ENCODE measurements at regions not wholly inside any gene's neighbourhood (a gene's known extent, or its start where the extent isn't known, plus 50 kb on each side); places are given as distances from the start of the nearest gene placed in this dataset.
"Not testable (repeated sequence)": the region's sequence is repeated elsewhere in the genome, so short reads cannot be mapped to it uniquely, and the experiment has no call there.

- Histone ChIP-seq H3K4me1 (ENCODE audit: insufficient read depth, low read length) (peaks cover 2% of the 10 kb centered on the region), H3K9me3 (ENCODE audit: control insufficient read depth in 1 of 2, insufficient read depth in 1 of 2, low read length in 2 of 2) (no peaks in the 10 kb centered on the region), H3K27ac (ENCODE audit: low read depth in 1 of 2, low read length in 2 of 2) (no peak overlapping the region), H3K4me3 (ENCODE audit: low read length) (no peak overlapping the region), H3K27me3 (ENCODE audit: control insufficient read depth in 1 of 2, insufficient read depth in 2 of 2, low read length in 2 of 2) (no peaks in the 10 kb centered on the region), H3K36me3 (ENCODE audit: insufficient read depth, low read length) (no peaks in the 10 kb centered on the region)
- DNase-seq, result no peak
- Mint-ChIP-seq H3K4me3 (no peak overlapping the region), H3K27ac (no peak overlapping the region), H3K4me1 (ENCODE audit: low read depth) (no peaks in the 10 kb centered on the region), H3K27me3 (no peaks in the 10 kb centered on the region), H3K36me3 (ENCODE audit: low read depth) (no peaks in the 10 kb centered on the region), H3K9me3 (no peaks in the 10 kb centered on the region)
- intact Hi-C loops (cut with DNase I, micrococcal nuclease), result no loop called here
- TF ChIP-seq, protein P1, sequence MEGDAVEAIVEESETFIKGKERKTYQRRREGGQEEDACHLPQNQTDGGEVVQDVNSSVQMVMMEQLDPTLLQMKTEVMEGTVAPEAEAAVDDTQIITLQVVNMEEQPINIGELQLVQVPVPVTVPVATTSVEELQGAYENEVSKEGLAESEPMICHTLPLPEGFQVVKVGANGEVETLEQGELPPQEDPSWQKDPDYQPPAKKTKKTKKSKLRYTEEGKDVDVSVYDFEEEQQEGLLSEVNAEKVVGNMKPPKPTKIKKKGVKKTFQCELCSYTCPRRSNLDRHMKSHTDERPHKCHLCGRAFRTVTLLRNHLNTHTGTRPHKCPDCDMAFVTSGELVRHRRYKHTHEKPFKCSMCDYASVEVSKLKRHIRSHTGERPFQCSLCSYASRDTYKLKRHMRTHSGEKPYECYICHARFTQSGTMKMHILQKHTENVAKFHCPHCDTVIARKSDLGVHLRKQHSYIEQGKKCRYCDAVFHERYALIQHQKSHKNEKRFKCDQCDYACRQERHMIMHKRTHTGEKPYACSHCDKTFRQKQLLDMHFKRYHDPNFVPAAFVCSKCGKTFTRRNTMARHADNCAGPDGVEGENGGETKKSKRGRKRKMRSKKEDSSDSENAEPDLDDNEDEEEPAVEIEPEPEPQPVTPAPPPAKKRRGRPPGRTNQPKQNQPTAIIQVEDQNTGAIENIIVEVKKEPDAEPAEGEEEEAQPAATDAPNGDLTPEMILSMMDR (IDR thresholded peaks at IDR 0.05), result no peak
- CTCF ChIA-PET, result no interaction called here
- POLR2A ChIA-PET, result no interaction called here
- no peak for ATAC-seq (ENCODE audit: poor library complexity)
Measured at GRCh38 chr6:130613176-130613575, 214.0 kb upstream of the SMLR1 start.

DNA sequence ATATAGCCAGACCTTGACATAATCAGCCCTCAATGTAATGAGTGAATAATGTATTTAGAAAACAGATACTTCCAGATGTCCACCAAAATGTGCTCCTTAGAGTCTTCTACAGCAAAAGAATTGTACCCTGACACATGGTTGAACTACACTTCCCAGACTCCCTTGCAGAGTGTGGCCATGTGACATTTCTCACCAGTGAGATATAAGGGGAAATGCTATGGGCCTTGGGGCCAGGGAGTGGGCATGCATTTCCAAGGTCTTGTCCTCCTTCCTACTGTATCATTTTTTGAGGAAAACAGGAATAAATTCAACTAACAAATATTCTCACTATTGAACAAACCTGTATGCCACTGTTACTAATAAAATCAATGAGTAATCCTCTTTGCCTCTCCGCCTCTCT lies 211.4 kb upstream of the SMLR1 start:
- no peak for ATAC-seq (ENCODE audit: poor library complexity)
- TF ChIP-seq, protein P1 (IDR thresholded peaks at IDR 0.05), result no peak
- Histone ChIP-seq H3K27ac (ENCODE audit: low read depth in 1 of 2, low read length in 2 of 2) (no peak overlapping the region), H3K4me3 (ENCODE audit: low read length) (no peak overlapping the region), H3K9me3 (ENCODE audit: control insufficient read depth in 1 of 2, insufficient read depth in 1 of 2, low read length in 2 of 2) (no peaks in the 10 kb centered on the region), H3K27me3 (ENCODE audit: control insufficient read depth in 1 of 2, insufficient read depth in 2 of 2, low read length in 2 of 2) (no peaks in the 10 kb centered on the region), H3K36me3 (ENCODE audit: insufficient read depth, low read length) (no peaks in the 10 kb centered on the region), H3K4me1 (ENCODE audit: insufficient read depth, low read length) (peaks cover 2% of the 10 kb centered on the region)
- H3K4me1 Mint-ChIP-seq (ENCODE audit: low read depth), result no peaks in the 10 kb centered on the region
- no peaks in the 10 kb centered on the region for H3K27me3 Mint-ChIP-seq
- DNase-seq, result no peak
- H3K4me3 Mint-ChIP-seq, result no peak overlapping the region
- intact Hi-C loops (cut with DNase I, micrococcal nuclease), result no loop called here
- POLR2A ChIA-PET, result no interaction called here
- no peaks in the 10 kb centered on the region for H3K9me3 Mint-ChIP-seq
- no peaks in the 10 kb centered on the region for H3K36me3 Mint-ChIP-seq (ENCODE audit: low read depth)
- CTCF ChIA-PET, result no interaction called here
- no peak overlapping the region for H3K27ac Mint-ChIP-seq

DNA sequence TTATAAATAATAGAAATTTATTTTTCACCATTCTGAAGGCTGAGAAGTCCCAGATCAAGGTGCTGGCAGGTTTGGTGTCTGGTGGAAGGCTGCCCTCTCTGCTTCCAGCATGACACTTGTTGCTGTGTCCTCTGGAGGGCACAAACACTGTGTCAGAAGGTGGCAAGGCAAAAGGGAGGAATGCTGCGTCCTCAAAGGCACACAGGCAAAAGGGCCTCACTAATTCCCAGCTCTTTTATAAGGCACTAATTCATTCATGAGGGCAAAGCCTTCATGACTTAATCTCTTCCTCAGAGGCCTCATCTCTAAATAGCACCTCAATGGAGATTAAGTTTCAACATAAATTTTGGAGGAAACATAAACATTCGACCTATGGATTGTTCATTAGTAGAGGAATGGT lies 209.5 kb upstream of the SMLR1 start:
- H3K27me3 Mint-ChIP-seq, result no peaks in the 10 kb centered on the region
- no peaks in the 10 kb centered on the region for H3K4me1 Mint-ChIP-seq (ENCODE audit: low read depth)
- Histone ChIP-seq H3K4me1 (ENCODE audit: insufficient read depth, low read length) (no peaks in the 10 kb centered on the region), H3K9me3 (ENCODE audit: control insufficient read depth in 1 of 2, insufficient read depth in 1 of 2, low read length in 2 of 2) (no peaks in the 10 kb centered on the region), H3K4me3 (ENCODE audit: low read length) (no peak overlapping the region), H3K27me3 (ENCODE audit: control insufficient read depth in 1 of 2, insufficient read depth in 2 of 2, low read length in 2 of 2) (no peaks in the 10 kb centered on the region), H3K27ac (ENCODE audit: low read depth in 1 of 2, low read length in 2 of 2) (no peak overlapping the region), H3K36me3 (ENCODE audit: insufficient read depth, low read length) (no peaks in the 10 kb centered on the region)
- TF ChIP-seq, protein P1 (IDR thresholded peaks at IDR 0.05), result no peak
- no peak for DNase-seq
- no peak for ATAC-seq (ENCODE audit: poor library complexity)
- POLR2A ChIA-PET, result no interaction called here
- no peak overlapping the region for H3K27ac Mint-ChIP-seq
- CTCF ChIA-PET, result no interaction called here
- intact Hi-C loops (cut with DNase I, micrococcal nuclease), result no loop called here
- H3K4me3 Mint-ChIP-seq, result no peak overlapping the region
- H3K36me3 Mint-ChIP-seq (ENCODE audit: low read depth), result no peaks in the 10 kb centered on the region
- H3K9me3 Mint-ChIP-seq, result no peaks in the 10 kb centered on the region

- POLR2A ChIA-PET; H3K4me3 Mint-ChIP-seq; DNase-seq; ATAC-seq (ENCODE audit: poor library complexity); H3K27ac ChIP-seq (ENCODE audit: low read depth in 1 of 2, low read length in 2 of 2); H3K36me3 ChIP-seq (ENCODE audit: insufficient read depth, low read length); H3K27me3 Mint-ChIP-seq; H3K4me1 Mint-ChIP-seq (ENCODE audit: low read depth); intact Hi-C loops (cut with DNase I, micrococcal nuclease); H3K36me3 Mint-ChIP-seq (ENCODE audit: low read depth); H3K27me3 ChIP-seq (ENCODE audit: control insufficient read depth in 1 of 2, insufficient read depth in 2 of 2, low read length in 2 of 2); H3K9me3 Mint-ChIP-seq; H3K4me3 ChIP-seq (ENCODE audit: low read length); H3K9me3 ChIP-seq (ENCODE audit: control insufficient read depth in 1 of 2, insufficient read depth in 1 of 2, low read length in 2 of 2); H3K4me1 ChIP-seq (ENCODE audit: insufficient read depth, low read length); H3K27ac Mint-ChIP-seq: not testable (repeated sequence)
- CTCF ChIA-PET, result interaction anchor here (1.5 kb wide), 1 partner anchor 44 kb away, joined by 3 read pairs; no protein-coding TSS in a partner anchor
Measured at GRCh38 chr6:130618806-130619205, 208.4 kb upstream of the SMLR1 start.

Data from CD4-positive, alpha-beta T cell (primary cell).